DMS 273 (cell line): ENCODE measurements at regions not wholly inside any gene's neighbourhood (a gene's known extent, or its start where the extent isn't known, plus 50 kb on each side); places are given as distances from the start of the nearest gene placed in this dataset.
A peak's percentile ranks its signal among the peaks of the same experiment; 100 is the strongest.

Source experiments
- DNase-seq: peaks from one replicate; lab custom pipeline; 2025; ENCODE audit not compliant: unreplicated experiment; lab: John Stamatoyannopoulos, UW

DNA sequence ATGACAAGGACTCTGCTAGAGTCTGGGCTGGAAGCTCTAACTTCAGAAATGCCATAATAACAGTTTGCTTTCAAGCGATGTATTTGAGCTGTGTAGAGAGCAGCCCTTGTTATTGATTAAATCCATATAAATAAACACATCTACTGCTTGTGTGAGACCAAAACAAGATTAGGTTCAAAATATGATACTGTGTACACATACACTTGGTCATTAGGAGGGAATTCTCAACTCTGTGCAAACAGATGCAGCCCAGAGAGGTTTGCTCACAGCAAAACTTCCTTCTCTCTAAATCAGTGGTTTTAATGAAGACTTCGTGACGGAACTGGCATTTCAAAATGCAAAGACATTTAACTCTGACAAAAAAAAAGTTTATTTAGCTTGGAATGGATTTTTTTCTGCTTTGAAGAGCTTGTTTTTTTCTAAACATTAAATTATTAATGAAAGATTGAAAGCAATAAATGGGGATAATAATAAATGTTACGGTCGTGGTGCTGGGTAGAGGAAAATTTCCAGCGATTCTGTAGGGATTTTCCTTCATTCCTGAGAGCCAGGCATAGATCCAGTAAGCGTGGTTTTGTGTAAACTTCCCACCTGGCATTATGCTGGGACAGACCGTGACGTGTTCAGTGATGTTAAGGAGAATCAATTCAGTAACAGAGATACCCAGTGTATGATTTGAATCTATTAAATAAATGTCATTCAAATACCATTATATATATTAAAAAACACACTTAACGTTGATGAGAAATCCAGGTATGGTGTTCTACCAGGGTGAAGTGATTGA, 213.7 kb downstream of the TEX29 start:
- DNase-seq, result no peak

GRCh38 chr13:111534751-111535522, 214.5 kb downstream of the TEX29 start:
- no peak for DNase-seq

DNA sequence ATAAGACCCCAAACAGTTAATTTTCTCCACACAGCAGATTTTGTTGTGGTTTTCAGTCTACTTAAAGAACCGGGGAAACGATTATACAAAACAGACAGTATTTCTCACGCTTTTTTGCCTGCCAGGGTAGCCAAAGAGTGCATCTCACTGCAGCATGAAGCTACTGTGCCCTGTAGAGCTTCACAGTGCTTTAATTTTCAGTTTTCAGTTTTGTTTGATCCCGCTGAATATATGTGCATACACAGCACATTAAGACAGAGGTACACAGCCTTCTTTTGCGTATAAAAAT, 215.0 kb downstream of the TEX29 start:
- no peak for DNase-seq

DNA sequence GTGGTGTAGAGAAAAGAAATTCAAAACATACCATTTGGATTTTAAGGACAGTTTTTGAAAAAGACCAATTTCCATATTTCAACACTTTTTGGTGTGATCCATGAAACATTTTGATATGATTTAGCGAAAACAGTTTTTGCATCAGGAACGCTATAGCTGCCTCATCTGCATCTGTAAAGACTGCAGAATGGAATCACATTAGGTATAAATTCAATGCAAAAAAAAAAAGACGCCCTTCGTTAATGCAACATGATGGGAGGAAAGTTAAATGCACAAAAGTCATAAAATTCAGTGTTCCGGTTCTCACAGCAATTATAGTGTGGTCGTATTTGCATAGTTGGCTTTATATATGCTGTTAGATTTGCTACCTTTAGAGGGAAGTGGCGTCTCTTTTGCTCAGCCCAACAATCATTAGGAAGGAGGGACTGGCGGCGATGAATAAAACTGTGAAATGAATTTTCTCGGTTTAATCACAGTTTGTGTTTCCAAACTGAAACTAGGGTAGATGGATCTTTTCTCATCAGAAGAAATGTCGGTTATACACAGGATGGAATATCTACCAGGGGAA, 215.7 kb downstream of the TEX29 start:
- DNase-seq, result no peak

DNA sequence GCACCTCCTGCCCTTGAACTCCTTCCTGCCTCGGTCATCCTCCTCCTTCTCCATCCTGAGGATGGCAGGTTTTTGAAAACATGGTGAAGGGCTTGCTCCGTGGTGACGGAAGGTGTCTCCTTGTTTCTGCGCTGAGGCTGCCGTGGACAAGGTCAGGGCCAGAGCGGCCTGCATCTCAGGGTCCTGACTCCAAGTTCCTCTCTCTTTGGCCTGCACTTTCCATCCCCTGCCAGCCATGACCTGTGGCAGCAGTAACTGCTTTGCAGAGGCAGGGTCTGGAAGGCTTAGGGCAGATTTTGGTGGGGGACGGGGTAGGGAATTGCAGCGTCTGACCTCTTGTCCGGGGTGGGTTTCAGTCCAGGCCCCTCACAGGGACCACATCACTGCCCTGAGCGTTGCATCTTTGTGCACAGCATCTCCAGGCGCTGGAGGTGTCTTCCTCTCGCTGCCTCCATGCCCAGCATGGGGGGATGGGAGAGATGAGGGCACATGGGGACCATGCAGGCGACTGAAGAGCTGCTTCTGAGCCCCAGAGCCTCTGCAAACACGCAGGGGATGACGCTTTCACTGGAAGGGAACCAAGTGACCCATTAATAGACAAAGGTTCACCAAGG, 216.8 kb downstream of the TEX29 start:
- no peak for DNase-seq

DNA sequence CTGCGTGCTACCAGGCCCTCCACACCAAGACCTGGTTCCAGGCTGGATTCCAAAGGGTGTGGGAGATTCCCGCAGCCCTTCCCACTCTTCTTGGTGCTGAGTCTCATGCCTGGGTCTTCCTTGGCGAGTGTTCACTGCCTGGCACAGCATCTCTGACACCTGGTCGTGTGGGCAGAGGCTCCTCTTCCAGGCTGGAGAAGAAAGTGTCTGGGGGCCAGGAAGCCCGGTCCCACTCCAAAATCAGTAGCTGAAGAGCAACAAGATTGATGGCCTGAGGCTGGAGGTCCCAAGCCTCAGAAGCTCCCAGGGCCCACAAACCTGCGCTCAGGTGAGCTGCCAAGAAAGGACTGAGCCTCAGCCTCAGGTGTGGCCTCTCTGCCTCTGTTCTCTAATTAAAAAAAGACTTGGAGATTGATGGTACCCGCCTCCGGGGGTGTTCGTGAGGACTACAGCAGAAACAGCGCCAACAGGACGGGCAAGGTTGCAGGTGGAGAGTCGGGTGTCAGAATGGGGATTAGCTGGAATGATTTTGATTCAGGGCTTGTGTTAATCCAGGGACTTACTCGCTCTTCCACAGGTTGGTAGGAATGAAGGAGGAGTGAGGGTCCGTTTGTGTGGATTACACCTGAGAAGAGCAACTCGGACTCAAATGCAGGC, 217.5 kb downstream of the TEX29 start:
- no peak for DNase-seq

DNA sequence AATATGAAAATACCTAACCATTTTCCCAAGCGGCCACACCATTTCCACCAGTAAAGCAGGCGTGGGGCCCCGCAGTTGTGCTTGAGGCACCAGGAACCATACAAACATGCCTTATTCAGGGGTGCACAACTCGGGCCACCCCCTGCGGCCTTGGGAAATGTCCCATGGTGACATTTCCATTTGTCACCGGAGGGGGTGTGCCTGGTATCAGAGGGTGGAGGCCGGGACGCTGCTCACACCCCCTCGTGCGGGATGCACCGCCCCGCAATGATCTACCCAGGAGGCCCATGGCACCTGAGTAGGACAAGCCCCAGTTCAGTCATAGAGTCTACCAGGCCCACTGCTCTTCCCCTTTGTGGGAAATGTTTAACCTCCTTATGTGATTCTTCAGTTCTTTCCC, 218.8 kb downstream of the TEX29 start:
- no peak for DNase-seq

- DNase-seq, result peak; percentile 4
Measured at GRCh38 chr13:111539791-111540446, 219.5 kb downstream of the TEX29 start.

GRCh38 chr13:111540486-111540885, 220.0 kb downstream of the TEX29 start:
- no peak for DNase-seq

- DNase-seq, result no peak
Measured at GRCh38 chr13:111541345-111541744, 220.9 kb downstream of the TEX29 start.

- no peak for DNase-seq
Measured at GRCh38 chr13:111541752-111542529, 221.5 kb downstream of the TEX29 start.

- DNase-seq, result no peak
Measured at GRCh38 chr13:111542530-111543341, 222.3 kb downstream of the TEX29 start.

GRCh38 chr13:111546921-111547675, 226.7 kb downstream of the TEX29 start:
- DNase-seq, result no peak

DNA sequence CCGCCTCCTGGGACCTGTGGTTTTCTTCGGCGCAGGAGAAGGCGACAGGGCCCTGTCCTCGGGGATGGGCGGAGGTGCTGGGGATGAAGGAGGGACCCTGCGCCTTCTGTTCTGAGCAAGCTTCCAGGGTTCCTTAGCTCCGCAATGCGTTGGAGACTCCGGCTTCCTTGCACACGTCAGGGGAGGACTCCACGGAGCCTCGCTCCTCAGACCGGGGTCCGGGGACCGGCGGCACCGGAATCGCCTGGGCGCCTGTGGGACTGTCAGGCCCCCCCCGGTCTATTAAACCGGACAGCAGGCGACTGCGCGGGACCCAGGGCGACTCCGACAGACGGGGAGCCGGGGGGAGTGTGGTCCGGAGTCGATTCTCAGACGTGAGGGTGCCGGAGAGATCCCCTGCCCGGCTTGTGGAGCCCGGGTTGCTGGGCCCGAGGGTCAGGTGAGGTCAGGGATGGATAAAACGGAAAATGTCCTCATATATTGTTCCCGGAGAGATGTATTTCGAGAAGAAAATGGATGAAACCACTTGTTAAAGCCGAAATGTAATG, 227.4 kb downstream of the TEX29 start:
- no peak for DNase-seq

GRCh38 chr13:111548301-111548700, 227.9 kb downstream of the TEX29 start:
- no peak for DNase-seq

DNA sequence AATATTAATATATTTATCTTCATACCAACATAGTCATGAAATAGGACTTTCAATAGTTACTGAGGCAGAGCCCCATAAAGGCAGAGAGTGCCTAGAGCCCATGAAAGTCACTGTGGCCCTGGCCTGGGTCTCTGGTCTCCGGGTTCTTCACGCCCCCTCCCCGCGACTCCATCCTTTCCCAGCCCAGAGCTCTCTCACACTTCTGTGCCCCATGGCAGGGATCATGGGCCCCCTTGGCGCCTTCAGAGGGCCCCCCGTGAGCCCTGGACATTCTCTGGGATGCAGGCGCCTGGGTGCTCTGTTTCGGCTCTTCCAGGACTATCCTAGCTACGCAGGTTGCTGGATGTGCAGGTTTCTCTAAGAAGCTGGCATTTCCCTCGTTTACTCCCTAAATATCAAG, 228.4 kb downstream of the TEX29 start:
- no peak for DNase-seq

GRCh38 chr13:111549464-111549863, 229.0 kb downstream of the TEX29 start:
- DNase-seq, result no peak

GRCh38 chr13:111550062-111550461, 229.6 kb downstream of the TEX29 start:
- DNase-seq, result no peak
